ENCODE measurements at regions not wholly inside any gene's neighbourhood (a gene's known extent, or its start where the extent isn't known, plus 50 kb on each side); places are given as distances from the start of the nearest gene placed in this dataset.

DNA sequence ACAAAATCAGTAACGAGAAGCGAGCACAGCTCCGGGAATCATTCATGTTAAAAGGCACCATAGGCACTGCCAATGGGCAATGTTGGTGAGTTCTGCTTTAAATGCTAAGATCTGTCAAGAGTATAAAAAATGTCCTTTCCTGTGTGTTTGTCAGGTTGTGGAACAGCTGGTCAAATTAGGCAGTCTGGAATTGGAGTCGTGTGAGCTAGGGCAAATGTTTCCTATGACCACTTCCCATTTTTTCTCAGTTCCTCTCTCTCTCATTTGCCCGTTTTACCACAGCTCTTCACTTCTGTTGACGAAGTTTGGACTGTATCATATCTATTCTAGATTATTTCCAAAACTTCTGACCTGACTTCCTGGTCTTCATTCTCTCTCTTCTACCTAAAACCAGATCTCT, 60.8 kb upstream of the GOLIM4 start:
- ATAC-seq (no peak), FAIRE-seq (no peak), DNase-seq (ENCODE audit: low spot score) (no peak)
- Histone ChIP-seq H3K9ac (ENCODE audit: insufficient read depth, low read depth, low read length) (no peak overlapping the region), H3K27ac (ENCODE audit: extremely low read length, insufficient read depth, low read length) (no peak overlapping the region), H3K27me3 (ENCODE audit: control insufficient read depth in 1 of 2, insufficient read depth in 2 of 2, low read length in 2 of 2) (no peaks in the 10 kb centered on the region; a peak in 1 of 5 replicates), H3K4me2 (ENCODE audit: low read depth, low read length) (no peak overlapping the region), H2AFZ (ENCODE audit: low read length) (no peak overlapping the region), H3K9me3 (ENCODE audit: low read length) (peaks cover 22% of the 10 kb centered on the region), H3K36me3 (replicated peaks in 1 of 2; ENCODE audit: control insufficient read depth in 1 of 2, insufficient read depth in 2 of 2, low read length in 2 of 2) (no peaks in the 10 kb centered on the region), H4K20me1 (ENCODE audit: insufficient read depth, low read length) (no peaks in the 10 kb centered on the region), H3K4me1 (ENCODE audit: insufficient read depth, low read length) (no peaks in the 10 kb centered on the region), H3K4me3 (replicated peaks in 1 of 3; ENCODE audit: insufficient read depth in 1 of 3, low read depth in 2 of 3, low read length in 3 of 3) (no peak overlapping the region), H3K79me2 (ENCODE audit: insufficient read depth, low read length) (no peaks in the 10 kb centered on the region)
- POLR2A ChIA-PET: no interaction called here
- CTCF ChIA-PET (ENCODE audit: low intra/inter-chr PET ratio, low total read pairs): no interaction called here
- in situ Hi-C loops (cut with HindIII; ENCODE audit: extremely low pct_ligation_motif_present, low pct_unique_long_range_greater_than_20kb) (loop anchor here (25.0 kb wide), 1 partner anchor 219 kb away; no protein-coding TSS in a partner anchor), intact Hi-C loops (cut with micrococcal nuclease; ENCODE audit: unreplicated experiment) (no loop called here)
- TF ChIP-seq MIER3 (CRISPR knock-in tag; IDR thresholded peaks at IDR 0.05; ENCODE audit: borderline replicate concordance) (no peak), MEIS2 (CRISPR knock-in tag; IDR thresholded peaks at IDR 0.05) (no peak)
- TF ChIP-seq, protein P1, sequence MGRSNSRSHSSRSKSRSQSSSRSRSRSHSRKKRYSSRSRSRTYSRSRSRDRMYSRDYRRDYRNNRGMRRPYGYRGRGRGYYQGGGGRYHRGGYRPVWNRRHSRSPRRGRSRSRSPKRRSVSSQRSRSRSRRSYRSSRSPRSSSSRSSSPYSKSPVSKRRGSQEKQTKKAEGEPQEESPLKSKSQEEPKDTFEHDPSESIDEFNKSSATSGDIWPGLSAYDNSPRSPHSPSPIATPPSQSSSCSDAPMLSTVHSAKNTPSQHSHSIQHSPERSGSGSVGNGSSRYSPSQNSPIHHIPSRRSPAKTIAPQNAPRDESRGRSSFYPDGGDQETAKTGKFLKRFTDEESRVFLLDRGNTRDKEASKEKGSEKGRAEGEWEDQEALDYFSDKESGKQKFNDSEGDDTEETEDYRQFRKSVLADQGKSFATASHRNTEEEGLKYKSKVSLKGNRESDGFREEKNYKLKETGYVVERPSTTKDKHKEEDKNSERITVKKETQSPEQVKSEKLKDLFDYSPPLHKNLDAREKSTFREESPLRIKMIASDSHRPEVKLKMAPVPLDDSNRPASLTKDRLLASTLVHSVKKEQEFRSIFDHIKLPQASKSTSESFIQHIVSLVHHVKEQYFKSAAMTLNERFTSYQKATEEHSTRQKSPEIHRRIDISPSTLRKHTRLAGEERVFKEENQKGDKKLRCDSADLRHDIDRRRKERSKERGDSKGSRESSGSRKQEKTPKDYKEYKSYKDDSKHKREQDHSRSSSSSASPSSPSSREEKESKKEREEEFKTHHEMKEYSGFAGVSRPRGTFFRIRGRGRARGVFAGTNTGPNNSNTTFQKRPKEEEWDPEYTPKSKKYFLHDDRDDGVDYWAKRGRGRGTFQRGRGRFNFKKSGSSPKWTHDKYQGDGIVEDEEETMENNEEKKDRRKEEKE (IDR thresholded peaks at IDR 0.05): no peak
- WGBS (ENCODE audit: low lambda C conversion rate): 25% methylated on average over 6 of the region's 6 CpGs
- no TSS peak for BruUV-seq (replicated peaks)

DNA sequence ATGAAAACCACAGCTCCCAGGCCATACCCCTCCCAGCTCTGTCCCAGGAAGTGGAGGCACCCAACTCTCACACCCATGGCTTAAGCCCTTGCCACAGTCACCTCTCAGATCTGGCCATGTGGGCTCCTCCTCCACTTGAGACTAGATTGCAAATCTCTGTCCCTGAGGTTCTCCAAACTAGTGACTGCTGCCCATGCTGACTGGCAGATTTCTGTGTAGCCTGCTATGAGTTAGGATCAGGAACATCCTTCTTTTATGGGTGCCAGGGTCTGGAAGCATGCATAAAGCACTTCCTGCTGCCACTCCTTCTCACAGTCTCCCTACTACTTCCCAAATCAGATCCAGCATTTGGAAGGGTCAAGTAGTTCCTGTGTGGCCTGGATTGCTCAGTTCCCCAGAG, 59.6 kb upstream of the GOLIM4 start:
- POLR2A ChIA-PET: no interaction called here
- Histone ChIP-seq H2AFZ (ENCODE audit: low read length) (no peak overlapping the region), H3K36me3 (replicated peaks in 1 of 2; ENCODE audit: control insufficient read depth in 1 of 2, insufficient read depth in 2 of 2, low read length in 2 of 2) (no peaks in the 10 kb centered on the region), H3K27ac (ENCODE audit: extremely low read length, insufficient read depth, low read length) (no peak overlapping the region), H3K4me1 (ENCODE audit: insufficient read depth, low read length) (no peaks in the 10 kb centered on the region), H3K4me2 (ENCODE audit: low read depth, low read length) (no peak overlapping the region), H4K20me1 (ENCODE audit: insufficient read depth, low read length) (no peaks in the 10 kb centered on the region), H3K27me3 (ENCODE audit: control insufficient read depth in 1 of 2, insufficient read depth in 2 of 2, low read length in 2 of 2) (no peaks in the 10 kb centered on the region; a peak in 1 of 5 replicates), H3K9me3 (ENCODE audit: low read length) (peaks cover 25% of the 10 kb centered on the region), H3K4me3 (replicated peaks in 1 of 3; ENCODE audit: insufficient read depth in 1 of 3, low read depth in 2 of 3, low read length in 3 of 3) (no peak overlapping the region), H3K79me2 (ENCODE audit: insufficient read depth, low read length) (no peaks in the 10 kb centered on the region), H3K9ac (ENCODE audit: insufficient read depth, low read depth, low read length) (no peak overlapping the region)
- CTCF ChIA-PET (ENCODE audit: low intra/inter-chr PET ratio, low total read pairs): no interaction called here
- in situ Hi-C loops (cut with HindIII; ENCODE audit: extremely low pct_ligation_motif_present, low pct_unique_long_range_greater_than_20kb) (loop anchor here (25.0 kb wide), 1 partner anchor 218 kb away; no protein-coding TSS in a partner anchor), intact Hi-C loops (cut with micrococcal nuclease; ENCODE audit: unreplicated experiment) (no loop called here)
- no TSS peak for BruUV-seq (replicated peaks)
- FAIRE-seq: no peak
- no peak for ATAC-seq
- no peak for DNase-seq (ENCODE audit: low spot score)
- TF ChIP-seq TOPORS (CRISPR knock-in tag; IDR thresholded peaks at IDR 0.05) (no peak), ZNF605 (CRISPR knock-in tag; IDR thresholded peaks at IDR 0.05) (no peak), ZNF619 (CRISPR knock-in tag; IDR thresholded peaks at IDR 0.05) (no peak), ZSCAN21 (CRISPR knock-in tag; IDR thresholded peaks at IDR 0.05; ENCODE audit: borderline replicate concordance) (no peak), ZSCAN9 (CRISPR knock-in tag; IDR thresholded peaks at IDR 0.05; ENCODE audit: borderline replicate concordance) (no peak), RELA (CRISPR knock-in tag; IDR thresholded peaks at IDR 0.05) (no peak), ZFY (CRISPR knock-in tag; IDR thresholded peaks at IDR 0.05) (no peak)
- TF ChIP-seq, protein P2, sequence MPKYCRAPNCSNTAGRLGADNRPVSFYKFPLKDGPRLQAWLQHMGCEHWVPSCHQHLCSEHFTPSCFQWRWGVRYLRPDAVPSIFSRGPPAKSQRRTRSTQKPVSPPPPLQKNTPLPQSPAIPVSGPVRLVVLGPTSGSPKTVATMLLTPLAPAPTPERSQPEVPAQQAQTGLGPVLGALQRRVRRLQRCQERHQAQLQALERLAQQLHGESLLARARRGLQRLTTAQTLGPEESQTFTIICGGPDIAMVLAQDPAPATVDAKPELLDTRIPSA (CRISPR knock-in tag; IDR thresholded peaks at IDR 0.05; ENCODE audit: borderline replicate concordance): no peak
